ENCODE measurements at regions not wholly inside any gene's neighbourhood (a gene's known extent, or its start where the extent isn't known, plus 50 kb on each side); places are given as distances from the start of the nearest gene placed in this dataset.

DNA sequence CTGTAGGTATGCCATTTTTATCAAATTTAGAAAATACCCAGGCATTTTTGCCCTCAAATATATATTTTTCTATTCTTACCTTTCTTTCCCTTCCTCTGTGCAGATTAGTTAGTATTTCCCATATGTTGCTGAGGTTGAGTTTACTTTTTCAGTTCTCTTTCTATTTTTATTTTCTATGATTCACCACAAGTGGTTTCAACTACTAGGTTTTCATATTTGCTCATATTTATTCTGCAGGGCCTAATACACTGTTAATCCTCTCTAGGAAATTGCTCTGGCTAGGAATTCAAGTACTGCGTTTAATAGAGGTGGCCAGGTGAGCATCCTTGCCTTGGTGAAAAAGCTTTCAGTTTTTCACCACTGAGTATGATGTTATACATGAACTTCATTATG, 1535.3 kb upstream of the PCDH10 start:
- intact Hi-C loops (cut with DNase I), result no loop called here
- no peak for DNase-seq (ENCODE audit: extremely low spot score)
- WGBS, result 83% methylated on average over 1 of the region's 1 CpG

DNA sequence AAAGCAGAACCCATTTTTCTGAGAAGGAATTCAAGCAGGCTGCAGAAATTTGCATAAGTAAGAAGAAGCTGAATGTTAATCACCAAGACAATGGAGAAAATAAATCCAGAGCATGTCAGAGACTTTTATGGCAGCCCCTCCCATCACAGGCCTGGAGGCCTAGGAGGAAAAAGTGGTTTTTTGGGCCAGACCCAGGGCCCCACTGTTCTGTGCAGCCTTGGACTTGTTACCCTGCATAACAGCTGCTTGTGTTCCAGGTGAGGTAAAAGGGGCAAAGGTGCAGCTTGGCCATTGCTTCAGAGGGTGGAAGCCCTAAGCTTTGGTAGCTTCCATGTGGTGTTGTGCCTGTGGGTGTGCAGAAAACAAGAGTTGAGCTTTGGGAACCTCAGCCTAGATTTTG, 1516.2 kb upstream of the PCDH10 start:
- TF ChIP-seq, protein P1, sequence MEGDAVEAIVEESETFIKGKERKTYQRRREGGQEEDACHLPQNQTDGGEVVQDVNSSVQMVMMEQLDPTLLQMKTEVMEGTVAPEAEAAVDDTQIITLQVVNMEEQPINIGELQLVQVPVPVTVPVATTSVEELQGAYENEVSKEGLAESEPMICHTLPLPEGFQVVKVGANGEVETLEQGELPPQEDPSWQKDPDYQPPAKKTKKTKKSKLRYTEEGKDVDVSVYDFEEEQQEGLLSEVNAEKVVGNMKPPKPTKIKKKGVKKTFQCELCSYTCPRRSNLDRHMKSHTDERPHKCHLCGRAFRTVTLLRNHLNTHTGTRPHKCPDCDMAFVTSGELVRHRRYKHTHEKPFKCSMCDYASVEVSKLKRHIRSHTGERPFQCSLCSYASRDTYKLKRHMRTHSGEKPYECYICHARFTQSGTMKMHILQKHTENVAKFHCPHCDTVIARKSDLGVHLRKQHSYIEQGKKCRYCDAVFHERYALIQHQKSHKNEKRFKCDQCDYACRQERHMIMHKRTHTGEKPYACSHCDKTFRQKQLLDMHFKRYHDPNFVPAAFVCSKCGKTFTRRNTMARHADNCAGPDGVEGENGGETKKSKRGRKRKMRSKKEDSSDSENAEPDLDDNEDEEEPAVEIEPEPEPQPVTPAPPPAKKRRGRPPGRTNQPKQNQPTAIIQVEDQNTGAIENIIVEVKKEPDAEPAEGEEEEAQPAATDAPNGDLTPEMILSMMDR (IDR thresholded peaks at IDR 0.05), result no peak
- TF ChIP-seq POLR2A (IDR thresholded peaks at IDR 0.05; ENCODE audit: low read depth), result no peak
- no peak for TF ChIP-seq POLR2AphosphoS5 (IDR thresholded peaks at IDR 0.05)
- no peak for TF ChIP-seq EP300 (IDR thresholded peaks at IDR 0.05)
- Histone ChIP-seq H3K27me3 (no peaks in the 10 kb centered on the region), H3K36me3 (no peaks in the 10 kb centered on the region), H3K4me3 (no peak overlapping the region), H3K27ac (replicated peaks in 1 of 4) (no peak overlapping the region), H3K9me3 (peaks cover 0 to 15% (median 5%) of the 10 kb centered on the region in 4 donors), H3K4me1 (no peaks in the 10 kb centered on the region)
- intact Hi-C loops (cut with DNase I), result no loop called here
- no peak for DNase-seq (ENCODE audit: extremely low spot score)

More for the DNA sequence above, 1535.3 kb upstream of the PCDH10 start:
- peaks cover 0 to 8% (median 0%) of the 10 kb centered on the region in 4 donors for H3K4me1 ChIP-seq
- H3K27ac ChIP-seq (replicated peaks in 1 of 4), result no peak overlapping the region
- no peaks in the 10 kb centered on the region for H3K9me3 ChIP-seq
- no peaks in the 10 kb centered on the region for H3K27me3 ChIP-seq
- no peaks in the 10 kb centered on the region for H3K36me3 ChIP-seq
- TF ChIP-seq, protein P1 (IDR thresholded peaks at IDR 0.05), result no peak
- TF ChIP-seq EP300 (IDR thresholded peaks at IDR 0.05) (no peak), POLR2A (IDR thresholded peaks at IDR 0.05; ENCODE audit: low read depth) (no peak), POLR2AphosphoS5 (IDR thresholded peaks at IDR 0.05) (no peak)
- no peak overlapping the region for H3K4me3 ChIP-seq

DNA sequence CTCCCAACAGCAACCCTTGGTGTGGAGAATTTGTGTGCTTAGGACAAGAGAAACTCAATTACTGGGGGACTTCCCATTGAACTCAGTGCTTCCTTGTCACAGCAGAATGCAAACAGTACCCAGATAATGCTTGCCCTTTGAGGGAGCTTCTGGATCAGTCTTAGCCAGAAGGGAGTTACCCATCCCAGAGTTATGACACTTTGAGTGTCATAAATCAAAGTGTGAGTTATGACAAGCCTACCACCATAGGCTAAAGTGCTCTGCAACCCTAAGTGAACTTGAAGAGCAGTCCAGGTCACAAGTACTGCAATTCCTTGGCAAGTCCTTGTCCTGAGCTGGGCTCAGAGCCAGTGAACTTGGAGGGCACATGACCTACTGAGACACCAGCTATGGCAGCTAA, 1513.9 kb upstream of the PCDH10 start:
- intact Hi-C loops (cut with DNase I), result no loop called here
- H3K36me3 ChIP-seq, result no peaks in the 10 kb centered on the region
- TF ChIP-seq, protein P1 (IDR thresholded peaks at IDR 0.05), result no peak
- TF ChIP-seq POLR2AphosphoS5 (IDR thresholded peaks at IDR 0.05), result no peak
- no peak for TF ChIP-seq EP300 (IDR thresholded peaks at IDR 0.05)
- TF ChIP-seq POLR2A (IDR thresholded peaks at IDR 0.05; ENCODE audit: low read depth), result no peak
- no peak overlapping the region for H3K27ac ChIP-seq (replicated peaks in 1 of 4)
- no peaks in the 10 kb centered on the region for H3K27me3 ChIP-seq
- H3K9me3 ChIP-seq, result peaks cover 0 to 15% (median 5%) of the 10 kb centered on the region in 4 donors
- H3K4me3 ChIP-seq, result no peak overlapping the region
- H3K4me1 ChIP-seq, result no peaks in the 10 kb centered on the region
- no peak for DNase-seq (ENCODE audit: extremely low spot score)

DNA sequence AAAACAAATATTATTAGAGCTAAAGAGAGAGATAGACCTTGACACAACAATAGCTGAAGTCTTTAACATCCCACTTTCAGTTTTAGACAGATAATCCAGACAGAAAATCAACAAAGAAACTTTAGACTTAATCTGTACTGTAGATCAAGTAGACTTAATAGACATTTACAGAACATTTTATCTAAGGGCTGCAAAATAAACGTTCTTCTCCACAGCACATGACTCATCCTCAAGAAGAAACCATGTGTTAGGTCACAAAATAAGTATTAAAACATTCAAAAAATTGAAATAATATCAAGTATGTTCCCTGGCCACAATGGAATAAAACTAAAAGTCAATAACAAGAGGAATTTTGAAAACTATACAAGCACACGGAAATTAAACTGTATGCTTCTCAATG, 1510.3 kb upstream of the PCDH10 start:
- Histone ChIP-seq H3K27me3 (no peaks in the 10 kb centered on the region), H3K27ac (replicated peaks in 1 of 4) (no peak overlapping the region), H3K36me3 (no peaks in the 10 kb centered on the region), H3K4me1 (no peaks in the 10 kb centered on the region), H3K9me3 (peaks cover 0 to 11% (median 0%) of the 10 kb centered on the region in 4 donors), H3K4me3 (no peak overlapping the region)
- intact Hi-C loops (cut with DNase I), result no loop called here
- TF ChIP-seq EP300 (IDR thresholded peaks at IDR 0.05) (no peak), POLR2AphosphoS5 (IDR thresholded peaks at IDR 0.05) (no peak), POLR2A (IDR thresholded peaks at IDR 0.05; ENCODE audit: low read depth) (no peak)
- TF ChIP-seq, protein P1 (IDR thresholded peaks at IDR 0.05), result no peak
- DNase-seq (ENCODE audit: extremely low spot score), result no peak
- WGBS, result 75% methylated on average over 2 of the region's 2 CpGs

DNA sequence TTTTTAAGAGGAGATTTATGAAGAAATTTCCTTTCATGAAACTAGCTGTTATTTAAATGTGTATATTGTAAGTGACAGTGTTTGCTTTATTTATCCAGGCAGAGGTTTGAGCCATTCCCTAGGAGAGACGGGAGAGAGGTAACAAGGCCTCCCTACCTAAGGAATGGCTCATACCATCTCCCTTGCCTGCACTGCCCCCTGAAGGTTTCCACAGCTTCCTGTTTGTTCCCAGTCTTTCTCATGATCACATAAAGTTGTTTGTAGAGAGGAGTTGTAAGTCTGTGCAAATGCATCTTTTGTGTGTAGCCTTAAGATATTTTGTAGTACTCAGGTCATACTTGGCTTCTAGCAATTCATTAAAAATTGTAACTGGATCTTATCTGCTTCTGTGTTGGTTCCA, 1504.5 kb upstream of the PCDH10 start:
- no peak for DNase-seq (ENCODE audit: extremely low spot score)
- Histone ChIP-seq H3K27ac (replicated peaks in 1 of 4) (no peak overlapping the region), H3K36me3 (no peaks in the 10 kb centered on the region), H3K9me3 (peaks cover 0 to 6% (median 0%) of the 10 kb centered on the region in 4 donors), H3K4me1 (no peaks in the 10 kb centered on the region), H3K27me3 (no peaks in the 10 kb centered on the region), H3K4me3 (no peak overlapping the region)
- WGBS, result 31% methylated on average over 1 of the region's 1 CpG
- TF ChIP-seq, protein P1 (IDR thresholded peaks at IDR 0.05), result peak in 1 of 3 experiments; percentile 29
- TF ChIP-seq POLR2A (IDR thresholded peaks at IDR 0.05; ENCODE audit: low read depth), result no peak
- intact Hi-C loops (cut with DNase I), result no loop called here
